ENCODE measurements at regions not wholly inside any gene's neighbourhood (a gene's known extent, or its start where the extent isn't known, plus 50 kb on each side); places are given as distances from the start of the nearest gene placed in this dataset.
A peak's percentile ranks its signal among the peaks of the same experiment; 100 is the strongest.

DNA sequence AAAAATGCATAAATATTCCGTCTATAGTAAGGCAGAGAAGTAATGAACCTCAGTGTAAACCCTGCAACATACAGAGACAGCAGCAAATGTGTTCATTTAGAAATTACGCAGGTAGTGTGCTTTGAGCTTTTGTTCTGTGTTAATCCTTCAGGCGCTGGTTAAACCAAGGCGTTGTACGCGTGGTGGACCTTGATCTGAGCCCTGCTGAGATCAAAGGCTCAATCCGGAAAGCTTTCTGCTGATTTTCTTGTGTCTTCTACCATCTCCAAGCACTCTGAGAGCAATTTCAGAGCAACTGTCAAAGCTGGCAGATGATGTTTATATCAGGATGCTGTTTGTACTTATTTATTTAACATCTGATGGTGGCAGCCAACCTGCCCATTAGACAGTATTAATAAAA is 382.8 kb downstream of the CDH26 start:
- intact Hi-C loops (cut with DNase I) = no loop called here
- DNase-seq = no peak

DNA sequence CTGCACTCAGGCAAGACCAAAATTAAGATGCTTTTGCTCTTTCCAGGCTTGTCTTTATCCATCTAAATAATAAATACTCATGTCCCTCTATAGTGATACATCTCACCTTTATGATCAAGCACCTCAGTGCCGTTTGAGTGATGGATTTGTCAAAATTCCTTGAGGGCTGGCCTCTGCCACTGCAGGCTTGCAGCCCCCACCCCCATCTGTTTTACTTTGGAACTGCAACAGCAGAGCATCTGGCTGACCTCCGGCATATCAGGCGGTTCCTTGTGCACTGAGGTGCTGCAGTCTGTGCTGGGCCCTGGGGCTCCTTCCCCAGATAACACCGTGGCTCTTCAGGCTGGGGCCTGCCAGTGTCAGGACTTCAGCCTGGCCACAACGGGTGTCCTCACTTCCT is 386.9 kb downstream of the CDH26 start:
- no peak for DNase-seq
- intact Hi-C loops (cut with DNase I) = no loop called here

DNA sequence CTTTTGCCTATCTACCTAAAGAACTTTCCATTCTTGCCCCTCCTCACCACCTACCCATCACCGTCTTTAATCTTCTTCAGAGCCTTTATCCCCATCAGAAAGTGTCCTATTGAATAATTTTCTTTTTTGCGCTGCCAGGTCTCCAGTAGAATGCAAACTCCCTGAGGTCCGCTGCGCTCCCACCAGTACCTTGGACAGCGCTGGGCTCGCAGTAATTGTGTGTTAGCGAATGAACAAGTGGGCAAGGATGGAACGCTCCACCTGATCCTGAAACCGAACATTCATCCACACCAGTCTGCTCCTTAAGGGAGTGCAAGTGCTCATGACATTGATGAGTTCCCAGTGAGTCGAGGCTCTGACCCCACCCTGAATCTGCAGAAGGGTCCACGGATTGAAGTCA is 391.2 kb downstream of the CDH26 start:
- DNase-seq = no peak

DNA sequence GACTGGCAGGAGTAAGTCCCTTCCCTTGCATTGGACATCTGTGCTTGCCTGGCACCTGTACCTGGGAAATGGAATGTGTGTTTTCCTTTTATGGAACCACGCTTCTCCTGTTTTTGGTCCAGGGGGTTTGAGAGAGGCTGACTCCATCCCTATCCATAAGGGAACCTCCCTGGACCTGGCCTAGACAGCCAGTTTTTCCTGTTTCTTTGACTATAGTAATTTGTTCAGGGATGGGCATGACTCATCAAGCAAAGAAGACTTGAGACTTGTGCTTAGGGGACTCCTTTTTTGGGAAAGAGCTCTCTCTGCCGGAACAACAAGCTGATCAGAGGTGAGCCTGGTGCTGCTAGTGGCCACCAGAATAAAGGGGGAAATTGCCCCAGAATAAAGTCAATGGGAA is 393.8 kb downstream of the CDH26 start:
- intact Hi-C loops (cut with DNase I) = no loop called here
- DNase-seq = no peak

More for the DNA sequence above, 391.2 kb downstream of the CDH26 start:
- intact Hi-C loops (cut with DNase I) = no loop called here

DNA sequence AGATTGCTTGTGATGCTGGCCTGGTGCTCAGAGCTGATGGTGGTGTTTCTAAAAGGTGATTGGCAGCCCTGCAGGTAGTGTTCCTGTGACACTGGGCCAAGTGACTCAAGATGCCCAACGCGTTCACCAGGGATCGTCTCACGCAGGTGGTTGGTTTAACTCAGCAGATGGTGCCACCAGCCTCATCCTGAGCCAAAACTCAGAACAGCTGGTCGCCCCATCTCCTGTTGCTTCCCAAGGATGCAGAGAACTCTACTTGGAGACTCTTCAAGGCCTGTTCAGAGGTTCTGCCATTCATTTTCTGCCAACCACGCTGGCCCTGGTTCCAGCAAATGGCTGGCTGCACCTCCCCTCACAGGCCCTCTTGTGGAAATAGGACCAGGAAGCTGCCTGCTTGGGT is 394.4 kb downstream of the CDH26 start:
- peak in 6 of 10 donors; percentile 13 to 80 (median 16) for DNase-seq
- intact Hi-C loops (cut with DNase I) = no loop called here

DNA sequence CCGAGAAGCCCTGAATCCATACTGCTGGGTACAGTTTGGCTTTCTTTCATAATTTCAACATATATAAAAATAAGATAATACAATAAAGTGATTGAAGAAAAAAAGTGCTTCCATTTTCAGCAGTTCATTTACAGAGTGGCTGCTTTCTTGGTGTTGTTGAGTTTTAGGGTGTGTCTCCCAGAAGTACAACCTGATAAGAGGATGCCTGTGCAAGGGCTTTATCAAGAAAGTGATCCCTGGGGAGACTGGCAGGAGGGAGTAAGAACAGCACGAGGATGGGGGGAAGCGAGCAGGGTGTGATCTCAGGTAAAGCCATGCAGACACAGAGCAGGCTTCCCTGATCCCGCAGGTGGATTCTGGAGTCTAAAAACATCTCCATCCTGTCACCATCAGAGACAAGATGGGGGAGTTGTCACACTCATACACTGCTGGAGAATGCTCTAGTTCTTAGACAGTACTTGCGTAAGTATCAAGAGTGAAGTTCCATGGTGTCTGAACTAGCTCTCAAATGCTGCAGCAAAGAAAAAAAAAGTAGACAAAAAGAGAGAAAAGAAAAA is 395.9 kb downstream of the CDH26 start:
- intact Hi-C loops (cut with DNase I) = no loop called here
- no peak for DNase-seq

DNA sequence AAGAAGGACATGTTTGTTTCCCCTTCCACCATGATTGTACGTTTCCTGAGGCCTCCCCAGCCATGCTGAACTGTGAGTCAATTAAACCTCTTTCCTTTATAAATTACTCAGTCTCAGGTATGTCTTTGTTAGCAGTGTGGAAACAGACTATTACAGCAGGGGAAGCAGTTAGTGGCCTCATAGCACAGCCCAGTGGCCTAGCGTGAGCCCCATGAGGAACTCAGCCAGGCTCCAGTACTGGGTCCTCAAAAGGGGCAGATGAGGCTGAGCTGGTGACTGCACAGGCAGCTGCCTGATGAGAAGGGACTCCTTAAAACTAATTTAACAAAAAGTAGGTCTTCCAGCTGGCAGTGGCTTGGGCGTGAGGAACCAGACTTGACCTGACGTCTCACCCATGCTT is 399.9 kb downstream of the CDH26 start:
- DNase-seq = no peak
- intact Hi-C loops (cut with DNase I) = no loop called here

DNA sequence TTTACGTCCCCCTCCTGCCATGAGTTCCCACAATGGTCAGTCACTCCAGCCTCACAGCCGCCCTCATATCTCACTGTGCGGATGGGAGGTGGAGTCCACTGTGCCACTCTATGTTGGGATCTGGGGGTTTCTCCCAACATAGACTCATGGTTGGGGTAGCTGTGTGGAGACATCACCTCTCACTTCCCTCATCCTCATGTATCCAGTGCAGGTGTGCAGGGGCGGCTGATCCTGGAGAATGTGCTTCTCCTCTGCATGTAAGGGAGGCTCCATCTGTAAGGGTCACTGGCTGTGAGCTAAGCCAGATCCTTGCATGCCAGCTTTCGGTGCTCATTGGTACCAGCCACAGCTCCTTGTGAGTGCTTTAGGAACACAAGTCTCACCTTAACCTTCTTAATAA is 400.8 kb downstream of the CDH26 start:
- intact Hi-C loops (cut with DNase I) = no loop called here

DNA sequence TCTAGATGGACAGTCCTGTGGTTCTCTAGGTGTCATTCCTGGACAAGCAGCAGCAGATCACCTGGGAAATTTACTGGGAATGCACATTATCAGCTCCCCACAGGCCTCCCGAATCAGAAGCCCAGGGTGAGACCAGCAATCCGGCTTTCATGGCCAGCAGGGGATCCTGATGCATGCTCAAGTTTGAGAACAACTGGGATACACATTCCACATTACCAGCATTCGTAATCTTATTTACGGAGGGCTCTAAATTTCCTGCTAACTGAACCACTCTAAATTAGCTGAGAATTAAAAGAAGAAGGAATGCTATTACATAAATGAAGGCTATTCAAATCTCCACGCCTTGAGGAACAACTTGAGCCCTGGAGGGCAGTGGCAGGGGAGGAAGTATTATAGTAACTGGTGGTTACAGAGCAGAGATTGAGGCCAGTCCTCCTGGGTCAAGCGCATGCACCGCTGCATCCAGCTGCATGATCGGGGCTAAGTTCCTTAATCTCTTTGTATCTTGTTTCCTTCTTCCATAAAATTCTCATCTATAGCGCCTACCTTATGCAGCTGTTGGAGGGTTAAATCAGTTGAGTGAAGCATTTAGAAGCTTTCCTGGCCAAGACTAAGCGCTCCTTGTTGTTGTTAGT is 403.7 kb downstream of the CDH26 start:
- DNase-seq = no peak
- intact Hi-C loops (cut with DNase I) = loop anchor here (5.0 to 10.0 kb wide), 2 partner anchors 150 to 307 kb away; no protein-coding TSS in a partner anchor

More for the DNA sequence above, 400.8 kb downstream of the CDH26 start:
- no peak for DNase-seq

DNA sequence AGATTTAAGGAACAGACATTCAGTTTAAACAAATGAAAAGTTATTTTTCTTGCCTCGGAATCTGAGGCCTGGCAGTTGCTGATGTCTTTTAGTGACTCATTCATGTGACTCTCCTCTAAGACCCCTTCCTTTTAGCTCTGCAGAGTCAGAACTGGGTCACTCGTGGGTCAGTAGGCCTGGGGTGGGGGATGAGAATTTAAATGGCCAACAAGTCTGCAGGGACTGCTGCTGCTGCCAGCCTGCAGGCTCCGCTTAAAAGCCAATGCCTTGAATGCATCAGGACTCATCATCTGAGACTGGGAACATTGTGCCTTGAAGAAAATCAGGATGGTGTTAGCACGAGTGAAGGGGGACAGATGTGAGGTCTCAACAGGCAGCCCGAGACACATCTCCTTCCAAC is 404.3 kb downstream of the CDH26 start:
- DNase-seq = no peak
- intact Hi-C loops (cut with DNase I) = loop anchor here (5.0 to 10.0 kb wide), 2 partner anchors 150 to 308 kb away; no protein-coding TSS in a partner anchor

DNA sequence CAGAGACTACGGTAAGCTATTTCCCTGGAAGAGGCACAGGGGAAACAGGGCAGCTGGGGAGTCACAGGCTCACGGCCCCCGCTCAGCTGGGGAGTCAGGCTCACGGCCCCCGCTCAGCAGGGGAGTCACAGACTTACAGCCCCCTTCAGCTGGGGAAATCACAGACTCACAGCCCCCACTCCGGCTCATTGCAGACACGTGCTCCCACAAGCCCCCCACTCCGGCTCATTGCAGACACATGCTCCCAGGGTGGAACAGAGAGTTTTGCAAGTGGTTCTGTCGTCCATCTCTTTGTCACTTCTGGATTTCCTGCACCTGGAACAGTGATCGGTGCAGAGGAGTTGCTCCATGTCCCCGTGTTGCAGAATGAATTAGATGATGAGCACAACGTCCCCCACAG is 405.5 kb downstream of the CDH26 start:
- DNase-seq = no peak
- intact Hi-C loops (cut with DNase I) = loop anchor here (5.0 to 10.0 kb wide), 2 partner anchors 151 to 309 kb away; no protein-coding TSS in a partner anchor

DNA sequence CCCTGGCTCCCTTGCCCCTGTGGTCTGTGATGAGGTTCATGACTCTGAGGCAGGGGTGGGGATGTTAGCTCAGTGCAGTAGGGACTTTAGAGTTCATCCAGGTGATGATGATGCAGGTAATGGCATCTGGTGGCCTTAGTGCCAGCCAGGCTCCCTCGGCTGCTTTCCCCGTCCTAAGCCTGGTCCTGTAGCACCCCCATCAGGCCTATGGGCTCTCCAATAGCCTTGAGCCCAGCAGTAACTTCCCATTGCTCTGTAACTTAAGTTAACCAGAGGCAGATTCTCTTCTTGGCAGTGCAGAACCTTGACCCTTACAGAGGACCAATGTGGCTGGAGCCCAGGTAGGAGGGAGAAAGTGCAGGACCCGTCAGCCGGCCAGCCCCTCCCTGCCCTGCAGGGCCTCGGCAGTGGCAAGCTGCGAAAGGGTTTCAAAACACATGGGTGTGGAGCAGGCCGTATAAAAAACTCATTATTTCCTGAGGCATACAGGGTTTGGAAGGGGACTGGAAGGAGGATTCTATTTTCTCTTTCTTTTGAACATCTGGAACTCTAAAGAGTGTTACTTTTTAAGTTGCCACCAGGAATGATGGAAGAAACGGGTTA is 406.9 kb downstream of the CDH26 start:
- DNase-seq = no peak
- intact Hi-C loops (cut with DNase I) = loop anchor here (10.0 kb wide), 1 partner anchor 310 kb away; no protein-coding TSS in a partner anchor

DNA sequence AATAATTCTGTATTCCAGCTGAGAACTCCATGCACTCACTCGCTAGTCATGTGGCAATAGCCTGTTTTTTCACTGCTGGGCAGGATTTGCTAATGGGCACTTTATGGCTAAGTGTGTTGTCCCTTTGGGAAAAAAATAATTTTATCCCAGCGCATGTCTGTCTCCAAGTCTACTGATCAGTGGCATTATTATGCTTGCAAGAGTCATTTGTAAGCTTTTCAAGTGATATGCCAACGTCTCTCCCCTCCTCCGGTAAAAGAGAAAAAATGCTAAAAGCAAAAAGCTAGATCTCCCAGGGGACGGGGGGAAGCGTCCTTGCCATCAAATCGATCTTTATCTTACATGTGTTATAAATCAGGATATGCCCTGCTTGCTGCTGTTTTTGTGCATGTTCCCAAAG is 407.7 kb downstream of the CDH26 start:
- intact Hi-C loops (cut with DNase I) = loop anchor here (10.0 kb wide), 1 partner anchor 311 kb away; no protein-coding TSS in a partner anchor
- DNase-seq = no peak

DNA sequence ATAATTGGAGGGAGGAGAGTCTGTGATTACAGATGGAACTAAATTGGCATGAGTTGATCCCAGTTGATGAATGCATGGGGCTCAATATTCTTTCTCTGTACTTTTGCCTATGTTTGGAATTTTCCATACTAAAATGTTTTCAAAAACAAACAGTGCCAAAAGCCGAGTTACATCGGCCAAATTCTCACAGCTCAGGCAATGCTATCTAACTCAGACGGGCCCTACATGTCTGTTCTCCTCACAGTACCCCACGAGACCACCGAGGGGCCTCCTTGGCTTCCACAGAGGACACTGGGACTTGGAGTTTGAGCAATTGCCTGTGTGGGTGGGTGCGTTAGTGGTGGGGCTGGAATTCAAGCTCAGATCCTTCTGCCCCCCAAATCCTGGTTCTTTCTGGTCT is 413.2 kb downstream of the CDH26 start:
- DNase-seq = no peak
- intact Hi-C loops (cut with DNase I) = no loop called here

DNA sequence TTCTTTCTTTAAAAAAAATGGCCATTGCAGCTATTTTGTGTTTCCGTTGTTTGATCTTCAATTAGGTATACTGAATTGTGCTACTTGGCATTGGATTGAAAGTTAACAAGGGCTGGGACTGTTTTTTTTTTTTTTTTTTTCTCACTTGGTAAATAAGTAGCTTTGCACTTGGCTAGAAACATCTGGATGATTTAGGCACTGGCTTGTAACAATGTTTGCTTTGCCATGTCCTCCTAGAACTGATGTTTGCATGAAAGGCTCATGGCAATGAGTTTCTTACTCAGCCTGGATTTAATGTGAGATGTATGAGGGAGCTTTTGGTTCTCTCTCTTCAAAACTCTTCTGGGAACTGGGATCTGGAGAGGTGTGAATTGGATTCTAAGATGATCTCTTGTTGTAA is 414.1 kb downstream of the CDH26 start:
- intact Hi-C loops (cut with DNase I) = no loop called here
- DNase-seq = no peak

DNA sequence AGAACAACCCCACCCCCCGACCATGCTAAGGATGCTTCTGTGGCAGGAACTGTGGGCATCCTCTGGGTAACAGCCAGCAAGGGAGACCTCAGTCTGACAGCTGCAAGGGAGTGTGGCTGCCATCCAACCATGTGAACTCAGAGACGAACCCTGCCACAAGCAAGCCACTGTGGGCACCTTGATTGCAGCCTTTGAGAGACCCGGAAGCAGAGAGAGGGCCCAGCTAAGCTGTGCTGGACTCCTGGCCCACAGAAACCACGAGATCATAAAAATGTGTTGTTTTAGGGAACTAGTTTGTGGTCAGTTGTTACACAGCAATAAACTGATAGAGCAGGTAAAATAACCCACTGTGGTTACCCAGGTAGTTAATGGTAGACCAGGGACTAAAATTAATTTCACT is 414.6 kb downstream of the CDH26 start:
- intact Hi-C loops (cut with DNase I) = no loop called here
- DNase-seq = no peak

DNA sequence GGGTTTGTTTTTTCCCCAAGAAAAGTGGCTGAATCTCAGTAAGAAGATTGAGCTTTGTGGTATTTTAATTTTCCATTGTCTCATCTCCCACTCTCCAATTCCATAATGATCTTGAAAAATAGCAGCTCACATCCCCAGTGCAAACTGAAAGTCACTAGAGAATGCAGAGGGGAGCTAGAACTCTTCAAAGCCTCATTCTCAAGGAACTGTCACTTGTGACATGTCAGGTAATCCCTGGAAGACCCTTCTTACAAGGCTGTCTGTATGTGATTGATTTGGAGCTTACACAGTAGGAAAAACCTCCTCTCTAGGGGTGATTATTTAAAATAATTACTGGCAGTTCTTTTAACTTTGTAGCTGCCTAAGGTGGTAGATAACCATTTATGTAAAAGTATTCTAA is 420.4 kb downstream of the CDH26 start:
- no peak for DNase-seq
- intact Hi-C loops (cut with DNase I) = no loop called here

DNA sequence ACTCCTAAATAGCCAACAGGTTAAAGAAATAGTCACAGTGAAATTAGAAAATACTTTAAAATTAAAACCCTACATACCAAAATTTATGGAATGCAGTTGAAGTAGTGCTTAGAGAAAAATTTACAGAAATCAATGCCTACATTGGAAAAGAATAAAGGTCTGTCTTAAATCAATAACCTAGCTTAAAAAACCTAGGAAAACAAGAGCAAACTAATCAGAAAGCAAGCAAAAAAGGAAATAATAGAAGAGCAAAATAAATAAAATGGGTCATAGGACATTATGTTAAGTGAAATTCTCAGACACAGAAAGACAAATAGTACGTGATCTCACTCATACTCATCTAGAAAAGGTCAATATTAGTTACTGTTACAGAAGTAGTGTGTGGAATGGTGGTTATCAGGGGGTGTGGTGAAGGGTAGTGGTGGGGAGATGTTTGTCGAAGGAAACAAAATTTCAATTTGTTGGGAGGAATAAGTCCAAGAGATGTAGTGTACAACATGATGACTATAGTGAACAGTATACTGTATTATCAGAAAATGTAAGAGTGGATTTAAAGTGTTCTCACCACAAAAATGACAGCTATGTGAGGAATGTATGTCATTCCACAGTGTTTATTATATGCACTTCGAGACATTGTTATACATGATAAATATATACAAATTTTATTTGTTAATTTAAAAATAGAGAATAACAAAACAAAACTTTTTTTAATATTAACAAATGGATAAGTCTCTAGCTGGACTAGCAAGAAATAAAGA is 423.6 kb downstream of the CDH26 start:
- intact Hi-C loops (cut with DNase I) = no loop called here

DNA sequence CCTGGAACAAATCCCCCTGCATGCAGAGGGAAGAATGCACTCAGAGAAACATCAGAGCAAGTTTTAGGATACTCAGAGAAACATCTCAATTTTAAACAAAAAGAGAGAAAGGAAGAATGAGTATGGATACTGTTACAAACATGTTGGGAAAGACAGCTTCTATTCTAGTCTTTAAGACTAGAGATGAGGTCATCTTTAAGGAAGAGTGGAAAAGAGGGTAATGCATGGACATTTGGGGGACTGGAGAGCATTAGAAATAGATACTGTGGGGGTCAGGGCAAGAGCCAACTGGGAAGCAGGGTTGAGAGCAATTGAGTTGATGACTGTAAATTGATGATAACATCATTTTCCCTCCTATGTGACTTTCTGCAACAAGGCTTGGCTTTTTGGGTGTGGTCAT is 431.2 kb downstream of the CDH26 start:
- intact Hi-C loops (cut with DNase I) = no loop called here
- DNase-seq = no peak

More for the DNA sequence above, 423.6 kb downstream of the CDH26 start:
- DNase-seq = no peak

DNA sequence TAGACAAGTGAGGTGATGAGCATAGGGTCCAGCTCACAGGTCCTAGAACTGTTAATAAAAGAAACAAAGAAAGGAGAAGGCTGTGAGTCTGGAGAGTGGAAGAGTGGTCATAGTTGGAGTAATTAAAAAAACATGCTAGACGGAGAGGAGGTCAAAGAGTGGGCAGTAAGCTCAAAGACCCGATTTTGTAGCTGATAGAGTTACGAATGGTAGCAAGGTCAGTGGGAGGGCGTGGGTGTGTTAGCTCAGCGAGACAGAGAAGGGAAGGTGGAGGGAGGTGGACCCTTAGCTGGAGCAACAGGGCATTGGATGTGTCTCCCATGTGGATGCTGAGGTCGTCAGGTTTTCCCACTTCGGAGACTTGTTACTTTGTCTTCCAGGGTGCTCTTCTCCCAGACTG is 431.7 kb downstream of the CDH26 start:
- intact Hi-C loops (cut with DNase I) = no loop called here
- DNase-seq = no peak

DNA sequence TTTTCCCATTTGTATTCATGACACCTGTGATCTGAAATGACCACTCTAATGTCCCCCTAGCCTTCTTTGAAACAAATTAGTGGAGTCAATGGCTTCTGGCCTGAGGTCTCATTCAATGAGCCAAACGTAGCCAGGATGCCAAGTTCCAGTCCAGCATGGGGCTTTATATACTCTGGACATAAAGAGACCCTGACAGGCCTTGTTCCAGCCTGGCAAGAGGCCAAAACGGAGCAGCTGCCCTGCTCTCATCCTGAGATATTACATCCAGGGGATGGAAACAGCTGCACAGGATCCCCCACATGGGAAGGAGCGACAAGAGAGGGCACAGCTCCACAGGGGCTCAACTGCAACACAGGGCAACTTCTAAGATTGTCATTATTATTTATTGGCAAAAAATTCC is 437.8 kb downstream of the CDH26 start:
- DNase-seq = no peak
- intact Hi-C loops (cut with DNase I) = no loop called here

Measured in posterior cingulate gyrus (tissue), 11 donors.